H9 (cell line): ENCODE measurements at regions not wholly inside any gene's neighbourhood (a gene's known extent, or its start where the extent isn't known, plus 50 kb on each side); places are given as distances from the start of the nearest gene placed in this dataset.

Experiments used
- DNase-seq: peaks from one replicate; pipeline ENCODE4 v3.0.0-alpha.2; 2017
- H2AFZ ChIP-seq: one replicate; pipeline ENCODE4 v1.6.1; 2013; ENCODE audit warnings: mild to moderate bottlenecking, low read length, control low read depth, moderate library complexity
- H2AK5ac ChIP-seq: 2 replicates; pipeline ENCODE4 v1.6.1; 2013; ENCODE audit warnings: low read length, control low read depth, mixed read lengths; ENCODE audit not compliant: insufficient read length
- H2BK120ac ChIP-seq: one replicate; pipeline ENCODE4 v1.6.1; 2013; ENCODE audit warnings: low read depth, mild to moderate bottlenecking, low read length, control low read depth, inconsistent platforms; ENCODE audit not compliant: poor library complexity, severe bottlenecking
- H2BK12ac ChIP-seq: 2 replicates; pipeline ENCODE4 v1.6.1; 2013; ENCODE audit warnings: low read length, control low read depth, mixed read lengths, low read depth; ENCODE audit not compliant: insufficient read length
- H2BK15ac ChIP-seq: 2 replicates; pipeline ENCODE4 v1.6.1; 2013; ENCODE audit warnings: low read depth, low read length, control low read depth
- H2BK20ac ChIP-seq: one replicate; pipeline ENCODE4 v1.6.1; 2013; ENCODE audit warnings: low read depth, mild to moderate bottlenecking, low read length, control low read depth, inconsistent platforms; ENCODE audit not compliant: poor library complexity, severe bottlenecking
- H2BK5ac ChIP-seq: 2 replicates; pipeline ENCODE4 v1.6.1; 2013; ENCODE audit warnings: low read length, control low read depth, mixed read lengths; ENCODE audit not compliant: insufficient read length
- H3K14ac ChIP-seq: 2 replicates; pipeline ENCODE4 v1.6.1; 2013; ENCODE audit warnings: low read length, control low read depth; ENCODE audit not compliant: insufficient read depth
- H3K18ac ChIP-seq: 2 replicates; pipeline ENCODE4 v1.6.1; 2013; ENCODE audit warnings: low read depth, mild to moderate bottlenecking, mixed read lengths, low read length, control low read depth; ENCODE audit not compliant: insufficient read length
- H3K23ac ChIP-seq: 2 replicates; pipeline ENCODE4 v1.6.1; 2013; ENCODE audit warnings: low read length, control low read depth, mixed read lengths, low read depth; ENCODE audit not compliant: insufficient read length
- H3K23me2 ChIP-seq: 2 replicates; pipeline ENCODE4 v1.6.1; 2013; ENCODE audit warnings: low read depth, mild to moderate bottlenecking, mixed read lengths, low read length, control low read depth; ENCODE audit not compliant: insufficient read length, poor library complexity, severe bottlenecking
- H3K27ac ChIP-seq: 2 replicates; pipeline ENCODE4 v1.5.1; 2013; ENCODE audit warnings: low read length, control low read depth, mixed read lengths, low read depth; ENCODE audit not compliant: insufficient read length
- H3K27me3 ChIP-seq: 2 replicates; pipeline ENCODE4 v1.6.1; 2013; ENCODE audit warnings: low read length, control low read depth, inconsistent platforms; ENCODE audit not compliant: insufficient read depth
- H3K4ac ChIP-seq: 2 replicates; pipeline ENCODE4 v1.6.1; 2013; ENCODE audit warnings: low read depth, mild to moderate bottlenecking, control low read depth, inconsistent platforms, low read length, moderate library complexity
- H3K4me1 ChIP-seq: 2 replicates; pipeline ENCODE4 v1.6.1; 2013; ENCODE audit warnings: low read length, control low read depth, inconsistent platforms; ENCODE audit not compliant: insufficient read depth
- H3K4me2 ChIP-seq: 2 replicates; pipeline ENCODE4 v1.6.1; 2013; ENCODE audit warnings: low read length, control low read depth, mixed read lengths; ENCODE audit not compliant: insufficient read length, insufficient read depth
- H3K56ac ChIP-seq: 2 replicates; pipeline ENCODE4 v1.6.1; 2013; ENCODE audit warnings: low read depth, mild to moderate bottlenecking, mixed read lengths, low read length, control low read depth; ENCODE audit not compliant: insufficient read length
- H3K79me1 ChIP-seq: 2 replicates; pipeline ENCODE4 v1.6.1; 2013; ENCODE audit warnings: low read depth, mild to moderate bottlenecking, moderate library complexity, low read length, control low read depth, inconsistent platforms; ENCODE audit not compliant: insufficient read depth, poor library complexity, severe bottlenecking
- H3K79me2 ChIP-seq: 2 replicates; pipeline ENCODE4 v1.6.1; 2013; ENCODE audit warnings: low read length, control low read depth, inconsistent platforms; ENCODE audit not compliant: insufficient read depth
- H3K9ac ChIP-seq: 2 replicates; pipeline ENCODE4 v1.6.1; 2013; ENCODE audit warnings: low read length, control low read depth, mixed read lengths; ENCODE audit not compliant: insufficient read length; ENCODE audit errors: extremely low read depth
- H3K9me3 ChIP-seq: one replicate; pipeline ENCODE4 v1.6.1; 2013; ENCODE audit warnings: low read depth, low read length, inconsistent platforms; ENCODE audit not compliant: control insufficient read depth
- H3T11ph ChIP-seq: one replicate; pipeline ENCODE4 v1.6.1; 2013; ENCODE audit warnings: mild to moderate bottlenecking, low read length, control low read depth, inconsistent platforms
- H4K20me1 ChIP-seq: one replicate; pipeline ENCODE4 v1.6.1; 2013; ENCODE audit not compliant: control insufficient read depth, insufficient read length, insufficient read depth
- H4K5ac ChIP-seq: 2 replicates; pipeline ENCODE4 v1.6.1; 2013; ENCODE audit warnings: low read depth, mild to moderate bottlenecking, mixed read lengths, low read length, control low read depth; ENCODE audit not compliant: insufficient read length
- H4K8ac ChIP-seq: replicated peaks from 2 replicates; pipeline ENCODE4 v1.6.1; 2013; ENCODE audit warnings: low read length, control low read depth, mixed read lengths, low read depth; ENCODE audit not compliant: insufficient read length
- H4K91ac ChIP-seq: 2 replicates; pipeline ENCODE4 v1.6.1; 2013; ENCODE audit warnings: low read depth, mild to moderate bottlenecking, moderate library complexity, mixed read lengths, low read length, control low read depth; ENCODE audit not compliant: insufficient read length
- H3K27ac Mint-ChIP-seq, 3 experiments: 2 replicates in 2 of 3; 3 replicates in 1 of 3; pipeline ENCODE4 v1.8.0; 2020 to 2021; ENCODE audit warnings: mixed read lengths in 3 of 3, mild to moderate bottlenecking in 1 of 3, moderate library complexity in 1 of 3
- H3K27me3 Mint-ChIP-seq: 2 replicates; pipeline ENCODE4 v1.8.0; 2021; ENCODE audit warnings: low read depth, mild to moderate bottlenecking, moderate library complexity, mixed read lengths
- H3K36me3 Mint-ChIP-seq, 3 experiments: 2 replicates in 2 of 3; 3 replicates in 1 of 3; pipeline ENCODE4 v1.8.0; 2020 to 2021; ENCODE audit warnings: low read depth in 3 of 3, mixed read lengths in 3 of 3; ENCODE audit not compliant: insufficient read depth in 1 of 3
- H3K4me1 Mint-ChIP-seq, 2 experiments: 2 replicates each; pipeline ENCODE4 v1.8.0; 2020; ENCODE audit warnings: mixed read lengths in 2 of 2
- H3K4me3 Mint-ChIP-seq, 2 experiments: 2 replicates in 1 of 2; 3 replicates in 1 of 2; pipeline ENCODE4 v1.8.0; 2020 to 2021; ENCODE audit warnings: mild to moderate bottlenecking in 2 of 2, mixed read lengths in 2 of 2, moderate library complexity in 1 of 2
- H3K9me3 Mint-ChIP-seq, 2 experiments: 2 replicates in 1 of 2; 3 replicates in 1 of 2; pipeline ENCODE4 v1.8.0; 2020; ENCODE audit warnings: mild to moderate bottlenecking in 2 of 2, mixed read lengths in 2 of 2, moderate library complexity in 1 of 2
- WGBS: extraction: QIAGEN DNeasy Blood & Tissue Kit; methylation state at CpG from one replicate; pipeline ENCODE4 v1.1.7; 2013; ENCODE audit warnings: missing lambda C conversion rate, low lambda C conversion rate, mixed read lengths; ENCODE audit not compliant: insufficient read length; ENCODE audit errors: extremely low coverage; 5-methylcytosine and 5-hydroxymethylcytosine counted together
- TF ChIP-seq, protein P1 (sequence below): fragments of 200-600 bp; sonication (generic); conservative IDR thresholded peaks from 3 replicates; pipeline ENCODE4 v1.8.0; 2021; ENCODE audit warnings: antibody characterized with exemption, mild to moderate bottlenecking

DNA sequence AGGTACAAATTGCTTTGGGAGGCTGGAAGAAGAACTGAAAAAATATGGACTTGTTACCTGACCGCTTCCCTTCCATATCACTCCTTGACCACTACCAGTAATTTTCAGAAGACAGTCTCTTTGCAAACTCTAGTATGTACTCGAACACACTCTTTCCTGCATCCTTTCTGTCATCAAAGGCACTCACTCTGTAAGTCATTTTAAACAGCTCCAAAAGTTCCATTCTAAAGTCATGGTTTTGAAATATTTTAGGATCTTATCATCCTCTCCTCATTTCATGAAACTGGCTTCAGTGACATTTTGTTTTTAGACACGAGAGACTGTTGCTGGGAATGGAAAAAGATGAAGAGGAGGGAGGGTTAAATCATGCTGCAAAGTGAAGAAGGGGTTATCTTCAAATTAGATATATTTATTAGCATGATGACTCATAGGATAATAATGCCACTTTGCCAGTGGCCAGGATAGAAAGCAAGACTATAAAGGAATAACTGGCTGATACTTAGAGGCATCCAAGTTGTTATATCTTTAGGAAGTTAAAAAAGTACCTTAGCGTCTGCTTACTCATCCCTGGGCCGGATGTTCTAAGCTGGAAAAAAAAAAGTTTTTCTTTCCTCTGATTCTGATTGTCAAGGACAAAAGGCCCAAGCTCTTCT lies 549.3 kb downstream of the METTL15 start:
- H2AK5ac ChIP-seq: no peak overlapping the region
- H3K4me1 ChIP-seq: no peaks in the 10 kb centered on the region
- no peaks in the 10 kb centered on the region for H3K79me1 ChIP-seq
- no peak overlapping the region for H2BK20ac ChIP-seq
- TF ChIP-seq, protein P1, sequence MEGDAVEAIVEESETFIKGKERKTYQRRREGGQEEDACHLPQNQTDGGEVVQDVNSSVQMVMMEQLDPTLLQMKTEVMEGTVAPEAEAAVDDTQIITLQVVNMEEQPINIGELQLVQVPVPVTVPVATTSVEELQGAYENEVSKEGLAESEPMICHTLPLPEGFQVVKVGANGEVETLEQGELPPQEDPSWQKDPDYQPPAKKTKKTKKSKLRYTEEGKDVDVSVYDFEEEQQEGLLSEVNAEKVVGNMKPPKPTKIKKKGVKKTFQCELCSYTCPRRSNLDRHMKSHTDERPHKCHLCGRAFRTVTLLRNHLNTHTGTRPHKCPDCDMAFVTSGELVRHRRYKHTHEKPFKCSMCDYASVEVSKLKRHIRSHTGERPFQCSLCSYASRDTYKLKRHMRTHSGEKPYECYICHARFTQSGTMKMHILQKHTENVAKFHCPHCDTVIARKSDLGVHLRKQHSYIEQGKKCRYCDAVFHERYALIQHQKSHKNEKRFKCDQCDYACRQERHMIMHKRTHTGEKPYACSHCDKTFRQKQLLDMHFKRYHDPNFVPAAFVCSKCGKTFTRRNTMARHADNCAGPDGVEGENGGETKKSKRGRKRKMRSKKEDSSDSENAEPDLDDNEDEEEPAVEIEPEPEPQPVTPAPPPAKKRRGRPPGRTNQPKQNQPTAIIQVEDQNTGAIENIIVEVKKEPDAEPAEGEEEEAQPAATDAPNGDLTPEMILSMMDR: no peak
- H4K5ac ChIP-seq: no peak overlapping the region
- no peak overlapping the region for H3K4me2 ChIP-seq
- no peak overlapping the region for H3K23ac ChIP-seq
- H3K9ac ChIP-seq: no peak overlapping the region
- H2BK15ac ChIP-seq: no peak overlapping the region
- no peak overlapping the region for H3T11ph ChIP-seq
- Mint-ChIP-seq H3K4me1 (no peaks in the 10 kb centered on the region), H3K27me3 (no peaks in the 10 kb centered on the region), H3K27ac (no peak overlapping the region), H3K4me3 (no peak overlapping the region), H3K9me3 (no peaks in the 10 kb centered on the region), H3K36me3 (no peaks in the 10 kb centered on the region)
- H2BK120ac ChIP-seq: no peak overlapping the region
- no peak overlapping the region for H2BK5ac ChIP-seq
- no peak overlapping the region for H2AFZ ChIP-seq
- no CpG with 5 or more reads among the region's 5 CpGs for WGBS
- H4K20me1 ChIP-seq: no peaks in the 10 kb centered on the region
- H3K56ac ChIP-seq: no peak overlapping the region
- no peak overlapping the region for H4K91ac ChIP-seq
- no peaks in the 10 kb centered on the region for H3K79me2 ChIP-seq
- no peaks in the 10 kb centered on the region for H3K27me3 ChIP-seq
- no peak overlapping the region for H3K18ac ChIP-seq
- no peak overlapping the region for H3K14ac ChIP-seq
- H3K4ac ChIP-seq: no peak overlapping the region
- H3K23me2 ChIP-seq: no peaks in the 10 kb centered on the region
- no peak overlapping the region for H4K8ac ChIP-seq
- H3K9me3 ChIP-seq: no peaks in the 10 kb centered on the region
- H2BK12ac ChIP-seq: no peak overlapping the region
- no peak for DNase-seq
- H3K27ac ChIP-seq: no peak overlapping the region
